B cell (primary cell): ENCODE measurements at regions not wholly inside any gene's neighbourhood (a gene's known extent, or its start where the extent isn't known, plus 50 kb on each side); places are given as distances from the start of the nearest gene placed in this dataset.

Experiments
- EZH2 ChIP-seq: IDR thresholded peaks from 2 replicates; pipeline ENCODE4 v1.6.1; 2012; ENCODE audit warnings: borderline replicate concordance, low read depth, mild to moderate bottlenecking, moderate library complexity, low read length; ENCODE audit not compliant: insufficient read depth, poor library complexity, severe bottlenecking
- TF ChIP-seq, protein P1 (sequence below): fragments of 200-600 bp; IDR thresholded peaks from one replicate; pipeline ENCODE4 v1.8.0; 2022; ENCODE audit warnings: antibody characterized with exemption, mild to moderate bottlenecking

DNA sequence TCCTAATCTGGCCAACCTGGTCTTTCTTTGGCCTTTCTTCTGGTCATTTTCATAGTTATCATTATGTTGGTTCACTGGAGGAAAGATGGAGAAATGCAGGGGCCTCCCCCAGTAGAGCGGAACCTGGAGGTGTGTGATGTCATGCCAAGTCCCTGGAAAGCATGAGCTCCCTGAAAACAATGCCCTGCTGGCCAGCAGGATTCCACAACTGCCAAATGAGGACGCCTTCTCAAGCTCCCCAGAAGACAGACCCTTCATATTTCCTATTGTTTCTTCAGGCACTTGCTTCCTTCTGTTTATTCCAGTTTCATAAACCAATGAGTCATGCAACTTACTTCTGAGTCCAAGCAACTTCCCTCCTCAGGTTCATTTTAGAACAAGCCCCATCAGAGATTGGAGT lies 339.0 kb downstream of the GATA3 start:
- TF ChIP-seq, protein P1, sequence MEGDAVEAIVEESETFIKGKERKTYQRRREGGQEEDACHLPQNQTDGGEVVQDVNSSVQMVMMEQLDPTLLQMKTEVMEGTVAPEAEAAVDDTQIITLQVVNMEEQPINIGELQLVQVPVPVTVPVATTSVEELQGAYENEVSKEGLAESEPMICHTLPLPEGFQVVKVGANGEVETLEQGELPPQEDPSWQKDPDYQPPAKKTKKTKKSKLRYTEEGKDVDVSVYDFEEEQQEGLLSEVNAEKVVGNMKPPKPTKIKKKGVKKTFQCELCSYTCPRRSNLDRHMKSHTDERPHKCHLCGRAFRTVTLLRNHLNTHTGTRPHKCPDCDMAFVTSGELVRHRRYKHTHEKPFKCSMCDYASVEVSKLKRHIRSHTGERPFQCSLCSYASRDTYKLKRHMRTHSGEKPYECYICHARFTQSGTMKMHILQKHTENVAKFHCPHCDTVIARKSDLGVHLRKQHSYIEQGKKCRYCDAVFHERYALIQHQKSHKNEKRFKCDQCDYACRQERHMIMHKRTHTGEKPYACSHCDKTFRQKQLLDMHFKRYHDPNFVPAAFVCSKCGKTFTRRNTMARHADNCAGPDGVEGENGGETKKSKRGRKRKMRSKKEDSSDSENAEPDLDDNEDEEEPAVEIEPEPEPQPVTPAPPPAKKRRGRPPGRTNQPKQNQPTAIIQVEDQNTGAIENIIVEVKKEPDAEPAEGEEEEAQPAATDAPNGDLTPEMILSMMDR = no peak
- TF ChIP-seq EZH2 = no peak
